GM21825 (cell line): ENCODE measurements at regions not wholly inside any gene's neighbourhood (a gene's known extent, or its start where the extent isn't known, plus 50 kb on each side); places are given as distances from the start of the nearest gene placed in this dataset.

ENCODE experiments used
- ATAC-seq: cut with Tn5 transposase; IDR thresholded peaks from one replicate; pipeline ENCODE4 v1.9.1; 2021; ENCODE audit warnings: mild to moderate bottlenecking, moderate library complexity; ENCODE audit not compliant: unreplicated experiment

GRCh38 chr6:96460052-96460700 is 61.4 kb upstream of the UFL1 start:
- ATAC-seq: no peak

DNA sequence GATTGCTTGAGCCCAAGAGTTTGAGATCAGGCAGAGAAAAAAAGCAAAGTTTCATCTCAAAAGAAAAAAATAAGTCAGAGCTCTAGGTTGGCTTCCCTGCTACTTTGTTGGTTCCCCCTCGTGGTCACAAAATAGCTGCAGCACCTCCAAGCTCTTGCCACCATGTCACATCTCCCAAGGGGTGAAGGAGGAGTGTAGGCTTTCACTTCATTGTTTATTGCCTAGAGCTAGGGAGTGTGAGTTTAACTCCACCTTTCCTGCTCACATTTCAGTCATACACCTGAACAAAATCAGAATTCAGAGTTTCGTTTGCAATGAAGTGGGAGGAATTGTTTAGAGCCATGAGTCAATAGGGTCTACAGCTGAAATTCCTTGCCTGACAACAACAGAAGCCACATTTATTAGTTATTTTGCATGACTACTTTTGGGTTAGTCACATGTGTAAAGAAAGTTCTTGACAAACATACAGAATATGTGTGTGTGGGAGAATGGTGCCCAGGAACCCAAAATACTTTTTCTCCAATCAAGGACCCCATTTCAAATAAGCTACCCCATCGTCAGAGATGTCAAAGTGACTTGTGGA is 56.2 kb upstream of the UFL1 start:
- ATAC-seq: no peak

GRCh38 chr6:96466147-96466863 is 55.3 kb upstream of the UFL1 start:
- ATAC-seq: peak; percentile 62

GRCh38 chr6:96467814-96468213 is 53.8 kb upstream of the UFL1 start:
- no peak for ATAC-seq

- no peak for ATAC-seq
Observed at GRCh38 chr6:96468281-96468680, 53.3 kb upstream of the UFL1 start.

- no peak for ATAC-seq
Observed at GRCh38 chr6:96468681-96469224, 52.9 kb upstream of the UFL1 start.

- ATAC-seq: no peak
Observed at GRCh38 chr6:96469312-96469711, 52.3 kb upstream of the UFL1 start.

- no peak for ATAC-seq
Observed at GRCh38 chr6:96470296-96470695, 51.3 kb upstream of the UFL1 start.
